Stimulated activated CD4-positive, alpha-beta T cell treated with anti-CD3 and anti-CD28 coated beads, TNF-alpha, amount 100 ng/mL, for 1 hour (primary cell): ENCODE measurements at regions not wholly inside any gene's neighbourhood (a gene's known extent, or its start where the extent isn't known, plus 50 kb on each side); places are given as distances from the start of the nearest gene placed in this dataset.

Experiments
- DNase-seq, 3 donors: peaks; one replicate each; pipeline ENCODE4 v3.0.0-alpha.2; 2020; ENCODE audit warnings: low read depth in 3 of 3, low spot score in 1 of 3

- no peak for DNase-seq
Measured at GRCh38 chr2:238963161-238963970, 115.5 kb downstream of the TWIST2 start.

GRCh38 chr2:238963971-238964328 lies 116.1 kb downstream of the TWIST2 start:
- DNase-seq = no peak

- no peak for DNase-seq
Measured at GRCh38 chr2:238964544-238965067, 116.7 kb downstream of the TWIST2 start.

- no peak for DNase-seq
Measured at GRCh38 chr2:238965371-238966071, 117.6 kb downstream of the TWIST2 start.

GRCh38 chr2:238966072-238966937 lies 118.4 kb downstream of the TWIST2 start:
- no peak for DNase-seq

- DNase-seq = no peak
Measured at GRCh38 chr2:238967031-238967977, 119.4 kb downstream of the TWIST2 start.

- no peak for DNase-seq
Measured at GRCh38 chr2:238967978-238968360, 120.1 kb downstream of the TWIST2 start.

GRCh38 chr2:238968616-238969384 lies 120.9 kb downstream of the TWIST2 start:
- DNase-seq = no peak

- DNase-seq = no peak
Measured at GRCh38 chr2:238969857-238970256, 122.0 kb downstream of the TWIST2 start.

- DNase-seq = peak in 2 of 3 donors; percentile 8 to 21
Measured at GRCh38 chr2:238970553-238971081, 122.7 kb downstream of the TWIST2 start.

- no peak for DNase-seq
Measured at GRCh38 chr2:238971318-238972145, 123.6 kb downstream of the TWIST2 start.

GRCh38 chr2:238972146-238972445 lies 124.2 kb downstream of the TWIST2 start:
- DNase-seq = no peak

- no peak for DNase-seq
Measured at GRCh38 chr2:238973038-238973739, 125.3 kb downstream of the TWIST2 start.

GRCh38 chr2:238974081-238974480 lies 126.2 kb downstream of the TWIST2 start:
- no peak for DNase-seq

- DNase-seq = no peak
Measured at GRCh38 chr2:238974501-238975166, 126.7 kb downstream of the TWIST2 start.

- DNase-seq = no peak
Measured at GRCh38 chr2:238975408-238975807, 127.5 kb downstream of the TWIST2 start.

- DNase-seq = no peak
Measured at GRCh38 chr2:238978497-238978896, 130.6 kb downstream of the TWIST2 start.
